SH-SY5Y (cell line): ENCODE measurements at regions not wholly inside any gene's neighbourhood (a gene's known extent, or its start where the extent isn't known, plus 50 kb on each side); places are given as distances from the start of the nearest gene placed in this dataset.

Source experiments
- GATA2 ChIP-seq: IDR thresholded peaks from 2 replicates; pipeline ENCODE4 v1.6.1; 2011; ENCODE audit warnings: mild to moderate bottlenecking, low read depth, low read length
- GATA3 ChIP-seq: IDR thresholded peaks from 2 replicates; pipeline ENCODE4 v1.6.1; 2011; ENCODE audit warnings: low read depth, mild to moderate bottlenecking, low read length, moderate library complexity

- TF ChIP-seq GATA3 = no peak
- no peak for TF ChIP-seq GATA2
These were observed 285.1 kb downstream of the MAT2B start for GRCh38 chr5:163790497-163790896.
